Neutrophil (primary cell): ENCODE measurements at regions not wholly inside any gene's neighbourhood (a gene's known extent, or its start where the extent isn't known, plus 50 kb on each side); places are given as distances from the start of the nearest gene placed in this dataset.

Experiments
- H3K27ac ChIP-seq: fragments of 200-600 bp; sonication (generic); 2 replicates; pipeline ENCODE4 v1.5.1; 2016; ENCODE audit warnings: mild to moderate bottlenecking, moderate library complexity
- H3K27me3 ChIP-seq: fragments of 200-600 bp; sonication (generic); 2 replicates; pipeline ENCODE4 v1.6.0; 2016; ENCODE audit warnings: mild to moderate bottlenecking
- H3K36me3 ChIP-seq: fragments of 200-600 bp; sonication (generic); 2 replicates; pipeline ENCODE4 v1.5.1; 2017
- H3K4me1 ChIP-seq, 2 experiments: fragments of 200-600 bp in 1 of 2; sonication (generic) in 1 of 2; 1 replicate in 1 of 2; 2 replicates in 1 of 2; pipeline versions ENCODE4 v1.5.1 to v1.6.1; 2013 to 2016; ENCODE audit warnings: low read depth in 1 of 2, low read length in 1 of 2, mild to moderate bottlenecking in 1 of 2, moderate library complexity in 1 of 2; ENCODE audit not compliant: control insufficient read depth in 1 of 2, insufficient read depth in 1 of 2
- H3K4me3 ChIP-seq, 2 experiments: fragments of 200-600 bp in 1 of 2; sonication (generic) in 1 of 2; 1 replicate in 1 of 2; 2 replicates in 1 of 2; pipeline ENCODE4 v1.5.1; 2013 to 2016; ENCODE audit warnings: low read depth in 1 of 2, low read length in 1 of 2, mild to moderate bottlenecking in 1 of 2, moderate library complexity in 1 of 2
- H3K9me3 ChIP-seq: fragments of 200-600 bp; sonication (generic); 2 replicates; pipeline ENCODE4 v1.5.1; 2016
- TF ChIP-seq, protein P1 (sequence below): fragments of 200-600 bp; sonication (generic); IDR thresholded peaks from 2 replicates; pipeline ENCODE4 v1.5.1; 2016; ENCODE audit warnings: antibody characterized with exemption

GRCh38 chr5:164191240-164191639 is 685.8 kb downstream of the MAT2B start:
- no peak overlapping the region for H3K27ac ChIP-seq
- no peaks in the 10 kb centered on the region for H3K36me3 ChIP-seq
- H3K4me3 ChIP-seq: no peak overlapping the region
- no peaks in the 10 kb centered on the region for H3K9me3 ChIP-seq
- H3K27me3 ChIP-seq: no peaks in the 10 kb centered on the region
- H3K4me1 ChIP-seq: no peaks in the 10 kb centered on the region
- TF ChIP-seq, protein P1, sequence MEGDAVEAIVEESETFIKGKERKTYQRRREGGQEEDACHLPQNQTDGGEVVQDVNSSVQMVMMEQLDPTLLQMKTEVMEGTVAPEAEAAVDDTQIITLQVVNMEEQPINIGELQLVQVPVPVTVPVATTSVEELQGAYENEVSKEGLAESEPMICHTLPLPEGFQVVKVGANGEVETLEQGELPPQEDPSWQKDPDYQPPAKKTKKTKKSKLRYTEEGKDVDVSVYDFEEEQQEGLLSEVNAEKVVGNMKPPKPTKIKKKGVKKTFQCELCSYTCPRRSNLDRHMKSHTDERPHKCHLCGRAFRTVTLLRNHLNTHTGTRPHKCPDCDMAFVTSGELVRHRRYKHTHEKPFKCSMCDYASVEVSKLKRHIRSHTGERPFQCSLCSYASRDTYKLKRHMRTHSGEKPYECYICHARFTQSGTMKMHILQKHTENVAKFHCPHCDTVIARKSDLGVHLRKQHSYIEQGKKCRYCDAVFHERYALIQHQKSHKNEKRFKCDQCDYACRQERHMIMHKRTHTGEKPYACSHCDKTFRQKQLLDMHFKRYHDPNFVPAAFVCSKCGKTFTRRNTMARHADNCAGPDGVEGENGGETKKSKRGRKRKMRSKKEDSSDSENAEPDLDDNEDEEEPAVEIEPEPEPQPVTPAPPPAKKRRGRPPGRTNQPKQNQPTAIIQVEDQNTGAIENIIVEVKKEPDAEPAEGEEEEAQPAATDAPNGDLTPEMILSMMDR: no peak

DNA sequence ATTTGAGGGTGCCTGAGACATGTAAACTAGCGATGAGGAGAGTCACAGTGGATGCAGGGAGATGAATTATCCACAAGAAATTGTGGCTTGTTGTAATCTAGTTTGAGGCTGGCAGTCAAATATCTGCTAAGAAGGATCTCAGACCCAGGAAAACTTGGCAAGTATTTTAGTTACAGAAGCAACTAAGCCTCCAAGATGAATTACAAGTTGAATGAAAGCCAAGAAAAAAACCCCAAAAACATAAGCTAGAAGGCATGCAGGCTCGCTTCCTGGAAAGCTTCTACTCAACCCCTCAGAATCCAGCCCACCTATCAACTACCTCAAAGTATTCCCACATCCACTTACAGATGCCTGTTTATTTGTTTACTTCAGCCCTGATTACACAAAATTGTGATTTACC is 696.9 kb downstream of the MAT2B start:
- Histone ChIP-seq H3K27ac (no peak overlapping the region), H3K9me3 (no peaks in the 10 kb centered on the region), H3K36me3 (no peaks in the 10 kb centered on the region), H3K27me3 (no peaks in the 10 kb centered on the region), H3K4me1 (no peaks in the 10 kb centered on the region), H3K4me3 (no peak overlapping the region)
- TF ChIP-seq, protein P1: no peak

DNA sequence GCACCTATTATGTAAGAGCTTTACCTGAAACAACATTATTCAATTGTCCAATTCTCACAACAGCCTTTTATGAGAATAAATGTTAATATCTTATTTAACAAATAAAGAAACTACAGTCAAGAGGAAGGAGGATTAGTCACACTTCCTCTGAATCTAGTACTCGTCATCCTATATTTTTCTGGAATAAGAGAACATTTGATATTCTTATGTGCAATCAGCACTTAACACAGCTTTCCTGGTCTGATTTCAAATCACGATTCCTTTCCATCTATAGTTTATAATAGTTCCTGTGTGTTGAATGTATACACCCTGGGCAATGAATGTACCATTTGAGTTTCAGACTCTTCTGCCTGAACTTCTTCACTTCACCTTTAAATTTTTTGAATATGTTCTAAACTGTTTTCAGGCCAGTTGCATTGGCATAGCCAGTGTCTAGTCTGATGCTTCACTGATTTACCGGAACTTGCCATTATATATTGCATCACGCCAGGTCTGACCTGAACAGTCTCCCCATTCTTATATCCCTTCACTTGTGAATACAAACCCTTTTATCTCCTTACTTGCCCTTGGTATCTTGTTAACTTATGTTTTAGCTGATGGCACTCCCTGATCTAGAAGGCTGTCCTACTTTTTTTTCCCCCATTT is 698.3 kb downstream of the MAT2B start:
- H3K4me1 ChIP-seq: no peaks in the 10 kb centered on the region
- H3K27ac ChIP-seq: no peak overlapping the region
- TF ChIP-seq, protein P1: no peak
- no peaks in the 10 kb centered on the region for H3K9me3 ChIP-seq
- no peak overlapping the region for H3K4me3 ChIP-seq
- no peaks in the 10 kb centered on the region for H3K36me3 ChIP-seq
- H3K27me3 ChIP-seq: no peaks in the 10 kb centered on the region

GRCh38 chr5:164204338-164204946 is 699.0 kb downstream of the MAT2B start:
- no peaks in the 10 kb centered on the region for H3K4me1 ChIP-seq
- no peaks in the 10 kb centered on the region for H3K36me3 ChIP-seq
- H3K27me3 ChIP-seq: no peaks in the 10 kb centered on the region
- H3K27ac ChIP-seq: no peak overlapping the region
- TF ChIP-seq, protein P1: no peak
- H3K4me3 ChIP-seq: no peak overlapping the region
- no peaks in the 10 kb centered on the region for H3K9me3 ChIP-seq

- Histone ChIP-seq H3K9me3 (no peaks in the 10 kb centered on the region), H3K36me3 (no peaks in the 10 kb centered on the region), H3K27ac (no peak overlapping the region), H3K27me3 (no peaks in the 10 kb centered on the region), H3K4me1 (no peaks in the 10 kb centered on the region), H3K4me3 (no peak overlapping the region)
- TF ChIP-seq, protein P1: no peak
These were observed 700.8 kb downstream of the MAT2B start for GRCh38 chr5:164206196-164206595.
